22Rv1 (cell line): ENCODE measurements at regions not wholly inside any gene's neighbourhood (a gene's known extent, or its start where the extent isn't known, plus 50 kb on each side); places are given as distances from the start of the nearest gene placed in this dataset.

Source experiments
- H3K27ac ChIP-seq: fragments of 450-650 bp; 2 replicates; pipeline ENCODE4 v1.5.1; 2017
- ZFX ChIP-seq: fragments of 450-650 bp; IDR thresholded peaks from 2 replicates; pipeline ENCODE4 v1.6.1; 2017; ENCODE audit warnings: antibody characterized with exemption, borderline replicate concordance
- TF ChIP-seq, protein P1 (sequence below): fragments of 450-650 bp; IDR thresholded peaks from 2 replicates; pipeline ENCODE4 v1.5.1; 2017; ENCODE audit warnings: mild to moderate bottlenecking

DNA sequence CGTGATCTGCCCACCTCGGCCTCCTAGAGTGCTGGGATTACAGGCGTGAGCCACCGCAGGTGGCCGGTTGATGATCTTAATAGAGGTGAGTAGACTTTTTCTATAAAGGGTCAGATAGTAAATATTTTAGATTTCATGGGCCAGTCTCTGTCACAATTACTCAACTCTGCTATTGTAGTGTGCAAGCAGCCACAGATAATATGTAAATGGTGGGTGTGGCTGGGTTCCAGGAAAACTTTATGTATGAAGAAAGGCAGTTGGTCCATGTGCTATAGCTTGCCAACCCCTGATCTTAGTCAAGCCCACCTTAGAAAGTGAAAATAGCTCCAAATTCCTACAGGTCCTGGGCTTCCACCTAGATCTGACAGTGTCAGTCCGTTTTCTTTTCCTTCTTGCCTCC, 94.9 kb upstream of the PMFBP1 start:
- TF ChIP-seq, protein P1, sequence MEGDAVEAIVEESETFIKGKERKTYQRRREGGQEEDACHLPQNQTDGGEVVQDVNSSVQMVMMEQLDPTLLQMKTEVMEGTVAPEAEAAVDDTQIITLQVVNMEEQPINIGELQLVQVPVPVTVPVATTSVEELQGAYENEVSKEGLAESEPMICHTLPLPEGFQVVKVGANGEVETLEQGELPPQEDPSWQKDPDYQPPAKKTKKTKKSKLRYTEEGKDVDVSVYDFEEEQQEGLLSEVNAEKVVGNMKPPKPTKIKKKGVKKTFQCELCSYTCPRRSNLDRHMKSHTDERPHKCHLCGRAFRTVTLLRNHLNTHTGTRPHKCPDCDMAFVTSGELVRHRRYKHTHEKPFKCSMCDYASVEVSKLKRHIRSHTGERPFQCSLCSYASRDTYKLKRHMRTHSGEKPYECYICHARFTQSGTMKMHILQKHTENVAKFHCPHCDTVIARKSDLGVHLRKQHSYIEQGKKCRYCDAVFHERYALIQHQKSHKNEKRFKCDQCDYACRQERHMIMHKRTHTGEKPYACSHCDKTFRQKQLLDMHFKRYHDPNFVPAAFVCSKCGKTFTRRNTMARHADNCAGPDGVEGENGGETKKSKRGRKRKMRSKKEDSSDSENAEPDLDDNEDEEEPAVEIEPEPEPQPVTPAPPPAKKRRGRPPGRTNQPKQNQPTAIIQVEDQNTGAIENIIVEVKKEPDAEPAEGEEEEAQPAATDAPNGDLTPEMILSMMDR: no peak
- no peak for TF ChIP-seq ZFX

GRCh38 chr16:72264771-72265170, 92.8 kb upstream of the PMFBP1 start:
- H3K27ac ChIP-seq: no peak overlapping the region
- TF ChIP-seq, protein P1: no peak
- no peak for TF ChIP-seq ZFX

More for the DNA sequence above, 94.9 kb upstream of the PMFBP1 start:
- no peak overlapping the region for H3K27ac ChIP-seq

DNA sequence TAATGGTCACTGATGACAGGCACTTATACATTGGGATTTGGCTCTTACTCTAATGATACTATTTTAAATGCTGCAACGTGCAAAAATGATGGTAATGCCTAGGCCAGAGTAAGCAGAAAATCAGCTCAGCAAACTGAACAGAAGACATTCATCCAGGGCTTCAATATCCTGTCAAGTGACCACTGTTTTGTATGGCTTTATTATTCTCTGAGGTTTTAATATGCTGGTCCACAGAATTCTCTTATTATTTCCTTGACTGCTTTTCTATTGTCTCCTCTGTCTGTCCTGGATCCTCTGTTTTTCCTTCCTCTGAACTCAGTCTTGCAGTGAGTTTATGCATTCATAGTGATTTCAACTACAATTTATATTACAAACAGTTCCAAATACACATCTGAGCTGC, 90.8 kb upstream of the PMFBP1 start:
- TF ChIP-seq, protein P1: no peak
- TF ChIP-seq ZFX: no peak
- no peak overlapping the region for H3K27ac ChIP-seq

GRCh38 chr16:72261127-72261526, 89.2 kb upstream of the PMFBP1 start:
- no peak for TF ChIP-seq ZFX
- TF ChIP-seq, protein P1: no peak
- no peak overlapping the region for H3K27ac ChIP-seq

DNA sequence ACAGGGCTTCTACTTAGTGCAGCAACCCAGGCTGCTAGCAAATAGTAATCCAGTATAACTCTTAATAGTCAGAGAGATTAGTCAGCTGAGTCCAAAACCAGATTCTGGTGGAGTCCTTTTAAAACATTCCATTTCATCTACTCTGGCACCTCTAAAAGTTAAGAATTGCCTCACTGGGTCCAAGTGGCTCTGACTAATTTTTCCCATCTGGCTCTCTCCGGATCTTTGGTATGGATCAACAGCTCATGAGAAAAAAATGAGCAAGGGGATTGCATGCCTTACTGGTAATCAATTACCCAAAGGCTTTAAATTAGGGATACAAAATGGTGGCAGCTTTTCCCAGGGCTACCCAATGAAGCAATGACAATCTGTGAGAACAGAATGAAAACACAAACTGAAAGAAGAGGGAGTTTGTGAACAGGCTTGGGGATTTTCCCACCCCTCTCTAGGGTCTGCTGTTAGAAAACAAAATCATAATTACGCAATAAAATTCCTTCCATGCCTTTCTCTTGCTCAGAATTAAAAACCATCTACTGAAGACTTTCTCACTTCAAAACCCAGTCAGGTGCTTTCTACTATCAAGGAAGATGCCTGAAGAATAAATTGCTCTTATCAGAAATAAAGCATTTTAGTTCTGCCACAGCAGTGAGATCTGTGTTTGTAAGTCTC, 84.6 kb upstream of the PMFBP1 start:
- no peak overlapping the region for H3K27ac ChIP-seq
- no peak for TF ChIP-seq ZFX
- TF ChIP-seq, protein P1: no peak

- H3K27ac ChIP-seq: no peak overlapping the region
- TF ChIP-seq, protein P1: no peak
- no peak for TF ChIP-seq ZFX
Measured at GRCh38 chr16:72255786-72256185, 83.8 kb upstream of the PMFBP1 start.

DNA sequence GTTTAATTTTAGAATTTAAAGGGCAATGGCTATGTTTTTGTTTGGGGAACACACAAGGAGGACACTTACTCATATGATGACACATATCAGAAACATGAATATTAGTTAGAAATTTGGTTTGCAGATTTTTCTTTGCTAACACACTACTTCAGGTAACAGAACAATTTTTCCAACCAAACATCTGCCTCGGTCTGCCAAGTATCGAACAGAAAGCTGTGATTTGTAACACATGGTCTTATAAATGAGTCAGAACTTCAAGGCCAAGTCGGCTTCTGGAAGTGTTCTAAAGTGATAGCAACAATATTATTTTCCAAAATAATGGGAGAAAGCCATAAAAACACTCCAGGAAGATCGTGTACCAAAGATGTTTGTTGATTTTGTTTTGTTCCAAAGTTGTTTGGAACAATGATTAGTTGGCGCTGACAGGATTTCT, 75.9 kb upstream of the PMFBP1 start:
- TF ChIP-seq ZFX: no peak
- TF ChIP-seq, protein P1: no peak
- H3K27ac ChIP-seq: no peak overlapping the region
